Natural killer cell (primary cell): ENCODE measurements at regions not wholly inside any gene's neighbourhood (a gene's known extent, or its start where the extent isn't known, plus 50 kb on each side); places are given as distances from the start of the nearest gene placed in this dataset.

ENCODE experiments used
- ATAC-seq, 3 donors: fragments of 150-1000 bp in 2 of 3; fragments of 200-7000 bp in 1 of 3; cut with Tn5 transposase; 1 replicate in 1 of 3; 2 replicates in 2 of 3; pipeline ENCODE4 v1.10.0; 2021; ENCODE audit warnings: mild to moderate bottlenecking in 2 of 3, moderate library complexity in 2 of 3
- DNase-seq, 2 donors: peaks; one replicate each; pipeline versions ENCODE4 v3.0.0 to v3.0.0-alpha.2; 2013 to 2021; ENCODE audit warnings: mixed read lengths in 1 of 2
- H3K27ac ChIP-seq: one replicate; pipeline ENCODE4 v1.5.1; 2013; ENCODE audit warnings: mild to moderate bottlenecking, low read length
- H3K27me3 ChIP-seq: one replicate; pipeline ENCODE4 v1.6.1; 2013; ENCODE audit warnings: low read length; ENCODE audit not compliant: control insufficient read depth, insufficient read depth
- H3K36me3 ChIP-seq: one replicate; pipeline ENCODE4 v1.6.1; 2013; ENCODE audit warnings: low read length; ENCODE audit not compliant: control insufficient read depth, insufficient read depth
- H3K4me1 ChIP-seq: one replicate; pipeline ENCODE4 v1.6.1; 2013; ENCODE audit warnings: low read length; ENCODE audit not compliant: control insufficient read depth, insufficient read depth
- H3K4me3 ChIP-seq: one replicate; pipeline ENCODE4 v1.5.1; 2013; ENCODE audit warnings: low read length
- H3K9me3 ChIP-seq: one replicate; pipeline ENCODE4 v1.6.1; 2013; ENCODE audit warnings: low read length; ENCODE audit not compliant: control insufficient read depth, insufficient read depth
- H3K27ac Mint-ChIP-seq, 2 donors: one replicate each; pipeline ENCODE4 v1.8.0; 2022; ENCODE audit warnings: mild to moderate bottlenecking in 2 of 2, mixed read lengths in 2 of 2, moderate library complexity in 1 of 2
- H3K27me3 Mint-ChIP-seq, 2 donors: one replicate each; pipeline ENCODE4 v1.8.0; 2022; ENCODE audit warnings: low read depth in 2 of 2, mixed read lengths in 2 of 2
- H3K36me3 Mint-ChIP-seq: one replicate; pipeline ENCODE4 v1.8.0; 2022; ENCODE audit warnings: mixed read lengths
- H3K4me1 Mint-ChIP-seq, 2 donors: one replicate each; pipeline ENCODE4 v1.8.0; 2022; ENCODE audit warnings: mixed read lengths in 2 of 2
- H3K4me3 Mint-ChIP-seq: one replicate; pipeline ENCODE4 v1.8.0; 2022; ENCODE audit warnings: mild to moderate bottlenecking, moderate library complexity, mixed read lengths
- H3K9me3 Mint-ChIP-seq, 2 donors: one replicate each; pipeline ENCODE4 v1.8.0; 2022; ENCODE audit warnings: mixed read lengths in 2 of 2
- CTCF ChIP-seq: fragments of 200-600 bp; IDR thresholded peaks from one replicate; pipeline ENCODE4 v1.8.0; 2022; ENCODE audit warnings: antibody characterized with exemption
- WGBS: methylation state at CpG from one replicate; pipeline ENCODE4 v1.1.7; 2013; ENCODE audit warnings: missing lambda C conversion rate; ENCODE audit not compliant: insufficient coverage; 5-methylcytosine and 5-hydroxymethylcytosine counted together
- intact Hi-C: fragments of 100-400 bp; cut with micrococcal nuclease; formaldehyde crosslinking; loops from one replicate; pipeline ENCODE4 v1.14.2; 2022

DNA sequence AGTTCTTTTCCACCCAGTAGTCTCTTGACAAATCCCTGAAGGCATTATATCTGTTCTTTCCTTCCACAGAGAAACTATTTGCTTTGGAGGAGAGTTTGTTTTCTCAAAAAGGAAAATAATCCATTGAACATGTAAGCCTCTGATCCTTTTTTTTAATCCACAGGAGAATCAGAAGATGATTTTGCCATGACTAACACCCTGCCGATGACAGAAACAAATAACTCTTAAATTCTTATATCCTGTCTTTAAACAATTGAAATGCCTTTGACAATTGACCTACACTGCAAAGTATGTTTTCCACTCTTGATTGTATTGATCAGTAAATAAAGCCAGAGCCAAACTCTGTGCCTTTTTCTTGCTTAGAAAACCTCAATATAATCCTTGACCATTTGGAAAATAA, 666.4 kb upstream of the CTNND2 start:
- Mint-ChIP-seq H3K4me3 (no peak overlapping the region), H3K27ac (no peak overlapping the region), H3K27me3 (no peaks in the 10 kb centered on the region), H3K9me3 (peaks cover 4 to 7% of the 10 kb centered on the region in 2 donors), H3K4me1 (no peaks in the 10 kb centered on the region), H3K36me3 (no peaks in the 10 kb centered on the region)
- no peak overlapping the region for H3K4me3 ChIP-seq
- no peak for ATAC-seq
- intact Hi-C loops, result no loop called here
- WGBS, result 86% methylated on average over 1 of the region's 1 CpG
- no peaks in the 10 kb centered on the region for H3K36me3 ChIP-seq
- no peaks in the 10 kb centered on the region for H3K27me3 ChIP-seq
- no peak for TF ChIP-seq CTCF
- DNase-seq, result no peak
- H3K9me3 ChIP-seq, result no peaks in the 10 kb centered on the region
- H3K4me1 ChIP-seq, result no peaks in the 10 kb centered on the region
- H3K27ac ChIP-seq, result no peak overlapping the region

DNA sequence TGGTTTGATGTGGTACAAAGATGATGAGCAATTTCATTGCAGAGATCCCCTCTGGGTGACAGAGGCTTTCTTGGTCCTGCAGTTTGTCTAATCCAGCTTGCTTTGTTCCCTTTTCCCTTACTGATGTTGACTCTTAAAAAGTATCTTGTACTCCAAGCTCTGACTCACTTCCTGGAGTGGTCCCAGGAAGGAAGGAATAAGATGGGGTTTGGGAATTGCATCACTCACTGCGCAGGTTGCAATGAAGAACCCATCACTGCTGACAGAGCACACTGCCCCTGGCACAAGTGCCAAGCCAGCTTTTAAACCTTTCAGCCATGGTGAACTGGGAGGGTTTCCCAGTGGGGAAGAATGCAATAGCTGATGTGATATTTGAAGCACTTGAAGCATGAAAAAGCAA, 662.2 kb upstream of the CTNND2 start:
- no peaks in the 10 kb centered on the region for H3K36me3 Mint-ChIP-seq
- no peaks in the 10 kb centered on the region for H3K36me3 ChIP-seq
- ATAC-seq (no peak), DNase-seq (no peak)
- H3K27me3 ChIP-seq, result no peaks in the 10 kb centered on the region
- WGBS, result 74% methylated on average over 1 of the region's 1 CpG
- H3K4me1 ChIP-seq, result no peaks in the 10 kb centered on the region
- no peaks in the 10 kb centered on the region for H3K27me3 Mint-ChIP-seq
- H3K27ac Mint-ChIP-seq, result no peak overlapping the region
- no peak overlapping the region for H3K4me3 Mint-ChIP-seq
- no peak for TF ChIP-seq CTCF
- peaks cover 5 to 11% of the 10 kb centered on the region in 2 donors for H3K9me3 Mint-ChIP-seq
- intact Hi-C loops, result no loop called here
- no peak overlapping the region for H3K27ac ChIP-seq
- no peaks in the 10 kb centered on the region for H3K9me3 ChIP-seq
- H3K4me1 Mint-ChIP-seq, result no peaks in the 10 kb centered on the region
- H3K4me3 ChIP-seq, result no peak overlapping the region

DNA sequence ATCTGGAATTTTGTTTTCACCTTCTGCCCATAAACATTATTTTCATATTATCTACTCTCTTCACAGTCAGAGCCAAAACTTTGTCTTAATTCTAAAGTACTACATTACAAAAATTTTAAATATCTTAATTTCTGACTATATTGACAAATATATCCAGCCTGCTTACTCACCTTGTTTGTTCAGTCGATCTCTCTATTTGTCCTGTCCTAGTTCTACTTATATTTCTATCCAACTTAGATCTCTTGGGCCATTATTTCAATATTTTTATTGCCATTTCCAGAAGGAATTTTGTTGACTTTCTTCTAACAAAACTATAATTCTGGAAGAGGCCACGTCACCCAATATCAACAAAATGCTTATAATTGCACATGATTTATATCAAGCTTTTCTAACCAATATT, 652.8 kb upstream of the CTNND2 start:
- no peak for TF ChIP-seq CTCF
- H3K4me1 Mint-ChIP-seq, result no peaks in the 10 kb centered on the region
- Histone ChIP-seq H3K9me3 (no peaks in the 10 kb centered on the region), H3K27me3 (no peaks in the 10 kb centered on the region), H3K36me3 (no peaks in the 10 kb centered on the region), H3K27ac (no peak overlapping the region), H3K4me3 (no peak overlapping the region), H3K4me1 (no peaks in the 10 kb centered on the region)
- 85% methylated on average over 1 of the region's 2 CpGs for WGBS
- ATAC-seq (no peak), DNase-seq (no peak)
- H3K9me3 Mint-ChIP-seq, result peaks cover 4 to 5% of the 10 kb centered on the region in 2 donors
- H3K36me3 Mint-ChIP-seq, result no peaks in the 10 kb centered on the region
- H3K27me3 Mint-ChIP-seq, result no peaks in the 10 kb centered on the region
- intact Hi-C loops, result no loop called here
- H3K4me3 Mint-ChIP-seq, result no peak overlapping the region
- no peak overlapping the region for H3K27ac Mint-ChIP-seq

DNA sequence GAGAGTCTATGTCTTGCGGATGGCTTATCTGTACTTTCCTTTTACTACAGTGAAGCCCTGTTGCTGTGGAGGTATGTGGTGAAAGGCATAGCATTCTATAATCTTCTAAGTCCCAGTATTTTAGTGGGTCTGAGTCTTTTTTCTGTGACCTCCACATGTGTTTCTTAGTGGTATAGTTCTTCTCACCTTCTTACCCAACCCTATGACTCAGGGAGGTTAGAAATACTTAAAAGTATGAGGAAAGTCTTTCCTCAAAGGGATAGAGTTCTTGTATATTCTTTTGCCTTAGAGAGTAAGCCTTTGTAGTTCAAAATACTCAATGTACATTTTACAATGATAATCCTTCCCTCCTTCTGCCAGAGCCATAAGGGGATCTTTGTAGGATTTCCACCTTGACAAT, 621.9 kb upstream of the CTNND2 start:
- H3K4me3 ChIP-seq, result no peak overlapping the region
- Mint-ChIP-seq H3K4me1 (no peaks in the 10 kb centered on the region), H3K4me3 (no peak overlapping the region), H3K27ac (no peak overlapping the region), H3K36me3 (no peaks in the 10 kb centered on the region), H3K27me3 (no peaks in the 10 kb centered on the region), H3K9me3 (peaks cover 8 to 12% of the 10 kb centered on the region in 2 donors)
- no peak overlapping the region for H3K27ac ChIP-seq
- no peak for DNase-seq
- no peaks in the 10 kb centered on the region for H3K4me1 ChIP-seq
- intact Hi-C loops, result no loop called here
- no peak for TF ChIP-seq CTCF
- H3K9me3 ChIP-seq, result no peaks in the 10 kb centered on the region
- H3K27me3 ChIP-seq, result no peaks in the 10 kb centered on the region
- no CpG with 5 or more reads among the region's 1 CpG for WGBS
- ATAC-seq, result no peak
- no peaks in the 10 kb centered on the region for H3K36me3 ChIP-seq
